K562 (cell line): ENCODE measurements at regions not wholly inside any gene's neighbourhood (a gene's known extent, or its start where the extent isn't known, plus 50 kb on each side); places are given as distances from the start of the nearest gene placed in this dataset.

Experiments used
- CREM ChIP-seq: IDR thresholded peaks from 2 replicates; pipeline ENCODE4 v1.6.1; 2014; ENCODE audit warnings: antibody characterized with exemption, low read depth
- THRAP3 ChIP-seq: fragments of 450-650 bp; IDR thresholded peaks from 2 replicates; pipeline ENCODE4 v1.6.1; 2016; ENCODE audit warnings: mild to moderate bottlenecking, inconsistent platforms, borderline replicate concordance
- ZNF124 ChIP-seq: sonication (generic); formaldehyde crosslinking; IDR thresholded peaks from 2 replicates; pipeline ENCODE4 v1.8.1; 2022; ENCODE audit warnings: missing genetic modification reagents
- ZNF408 ChIP-seq: fragments of 250-450 bp; sonication (Bioruptor Pico); IDR thresholded peaks from 2 replicates; pipeline ENCODE4 v1.4.0; 2020; ENCODE audit warnings: low read depth, mild to moderate bottlenecking, moderate library complexity

DNA sequence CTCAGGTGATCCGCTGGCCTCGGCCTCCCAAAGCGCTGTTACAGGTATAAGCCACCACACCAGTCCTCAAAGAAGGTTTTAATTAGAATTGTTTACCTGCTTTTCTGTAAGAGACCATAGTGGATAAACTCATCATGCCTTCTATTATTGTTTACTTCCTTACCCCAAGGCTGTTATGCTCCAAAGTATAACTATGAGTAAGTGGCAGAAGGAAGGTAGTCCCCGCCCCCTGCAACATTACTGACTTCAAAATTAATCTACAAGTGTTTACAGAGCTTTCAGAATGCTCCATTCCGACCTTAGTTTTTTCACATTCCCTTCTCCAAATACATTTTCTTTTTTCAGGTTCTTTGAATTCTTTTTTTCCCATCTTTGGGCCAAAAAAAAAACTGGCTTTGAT is 480.5 kb upstream of the NOX3 start:
- TF ChIP-seq THRAP3 (no peak), ZNF124 (CRISPR knock-in tag) (no peak), ZNF408 (CRISPR knock-in tag) (no peak), CREM (no peak)
